ENCODE measurements at regions not wholly inside any gene's neighbourhood (a gene's known extent, or its start where the extent isn't known, plus 50 kb on each side); places are given as distances from the start of the nearest gene placed in this dataset.
"Not testable (repeated sequence)": the region's sequence is repeated elsewhere in the genome, so short reads cannot be mapped to it uniquely, and the experiment has no call there.

DNA sequence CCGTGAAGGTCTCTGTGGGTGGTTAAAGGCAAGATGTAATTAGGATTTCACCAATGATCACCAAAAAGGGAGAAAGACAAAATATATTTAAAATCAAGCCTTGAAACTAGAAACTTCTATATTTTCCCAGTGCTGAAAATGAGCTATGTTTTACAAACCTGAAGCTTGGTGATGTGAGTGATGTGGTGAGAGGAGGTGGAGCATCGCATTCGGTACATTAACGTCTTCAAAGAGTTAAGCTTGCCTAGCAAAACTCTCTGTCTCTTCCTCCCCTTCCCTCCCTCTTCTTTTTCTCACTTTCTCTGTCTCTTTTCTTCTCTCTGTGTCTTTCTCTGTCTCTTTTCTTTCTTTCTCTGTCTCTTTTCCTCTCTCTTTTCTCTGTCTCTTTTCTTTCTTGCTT, 347.3 kb upstream of the IRX2 start:
- no peak for DNase-seq

- no peak for DNase-seq
Observed at GRCh38 chr5:3092664-3093063, 341.2 kb upstream of the IRX2 start.

DNA sequence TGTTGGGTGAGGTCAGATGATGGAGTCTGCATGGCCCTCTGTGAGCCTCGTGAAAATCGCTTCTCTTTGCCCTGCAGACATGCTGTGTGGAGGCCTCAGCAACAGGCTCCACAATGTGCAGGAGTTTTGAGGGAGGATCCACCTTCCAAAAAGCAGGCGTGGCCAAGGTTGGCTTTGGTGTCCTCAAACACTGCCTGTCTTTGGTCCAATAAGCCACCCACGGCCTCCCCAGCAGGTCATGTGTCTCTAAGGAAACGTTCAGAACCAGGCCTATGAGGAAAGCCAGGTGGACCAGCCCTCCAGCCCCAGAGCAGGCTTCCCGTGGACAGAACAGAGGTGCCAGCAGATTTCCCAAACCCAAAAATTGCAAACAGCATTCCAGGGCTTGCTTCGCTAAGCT, 340.7 kb upstream of the IRX2 start:
- no peak for DNase-seq

- no peak for DNase-seq
Observed at GRCh38 chr5:3091040-3091774, 339.7 kb upstream of the IRX2 start.

DNA sequence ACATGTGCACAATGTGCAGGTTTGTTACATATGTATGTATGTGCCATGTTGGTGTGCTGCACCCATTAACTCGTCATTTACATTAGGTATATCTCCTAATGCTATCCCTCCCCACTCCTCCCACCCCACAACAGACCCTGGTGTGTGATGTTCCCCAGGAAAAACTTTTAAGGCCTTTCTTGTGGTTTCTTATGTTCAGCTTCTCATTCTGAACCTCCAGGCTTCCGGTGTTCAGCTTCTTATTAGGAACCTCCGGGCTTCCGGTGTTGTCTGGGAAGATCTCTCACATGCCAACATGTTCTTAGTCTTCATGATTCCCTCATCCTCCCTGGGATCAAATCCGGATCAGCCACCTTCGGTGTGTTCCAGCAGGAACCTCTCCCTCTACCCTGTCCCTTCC, 338.8 kb upstream of the IRX2 start:
- DNase-seq = not testable (repeated sequence)

- DNase-seq = no peak
Observed at GRCh38 chr5:3080366-3080765, 328.9 kb upstream of the IRX2 start.

DNA sequence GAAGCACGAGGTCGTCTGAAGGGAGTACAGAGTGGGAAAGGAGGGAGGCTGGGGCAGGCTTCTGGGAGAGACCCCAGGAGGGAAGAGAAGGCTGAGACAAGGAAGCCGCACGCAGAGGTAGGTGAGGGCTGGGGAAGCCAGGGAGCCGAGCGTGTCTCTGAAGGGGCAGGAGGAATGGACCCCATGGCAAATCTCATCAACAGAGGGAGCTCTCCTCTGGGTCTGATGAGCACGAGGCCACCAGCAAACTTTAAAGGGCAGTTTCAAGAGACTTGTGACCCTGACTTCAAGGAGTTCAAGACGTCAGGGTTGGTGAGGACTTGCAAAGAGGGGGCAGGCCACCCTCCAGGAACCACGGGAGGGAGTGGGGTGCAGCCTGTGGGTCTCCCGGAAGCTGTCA, 326.2 kb upstream of the IRX2 start:
- DNase-seq = no peak

DNA sequence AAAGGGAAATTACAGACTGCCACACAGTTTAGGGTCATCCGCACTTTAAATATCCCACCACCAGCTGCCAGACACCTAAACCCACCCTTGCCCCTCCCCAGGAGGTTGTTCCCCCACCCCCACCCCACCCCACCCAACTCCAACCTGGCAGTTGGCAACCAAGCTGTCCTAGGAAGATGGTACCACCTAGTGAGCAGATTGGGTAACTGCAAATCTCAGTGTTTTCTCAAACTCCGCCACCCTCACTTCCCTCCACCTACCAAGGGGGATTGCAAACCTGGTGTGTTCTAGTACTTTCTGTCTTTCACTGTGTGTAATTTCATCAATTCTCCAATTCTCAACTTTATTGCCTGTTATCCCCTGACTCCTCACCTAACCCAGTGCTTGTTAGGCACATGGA, 323.8 kb upstream of the IRX2 start:
- no peak for DNase-seq

- DNase-seq = no peak
Observed at GRCh38 chr5:3068401-3068800, 316.9 kb upstream of the IRX2 start.

- DNase-seq = no peak
Observed at GRCh38 chr5:3060283-3060682, 308.8 kb upstream of the IRX2 start.

DNA sequence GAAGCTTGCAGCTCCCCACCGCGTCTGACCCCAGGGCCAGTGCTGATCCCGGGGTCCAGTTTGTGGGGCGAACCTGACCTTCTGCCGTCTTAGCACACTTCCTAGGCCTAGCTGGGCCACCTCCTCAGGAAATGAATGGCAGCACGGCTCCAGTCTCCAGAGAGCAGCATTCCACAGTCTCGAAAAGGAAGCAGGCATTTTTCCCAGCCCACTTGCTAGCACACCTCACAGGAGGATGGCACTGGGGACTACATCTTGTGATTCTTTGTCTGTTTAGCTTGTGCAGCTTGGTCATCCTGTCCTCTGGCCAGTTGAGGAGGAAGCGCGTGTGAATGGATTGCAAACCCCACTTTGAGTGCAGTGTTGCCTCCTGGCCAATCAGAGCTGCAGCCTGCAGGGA, 308.0 kb upstream of the IRX2 start:
- DNase-seq = no peak

DNA sequence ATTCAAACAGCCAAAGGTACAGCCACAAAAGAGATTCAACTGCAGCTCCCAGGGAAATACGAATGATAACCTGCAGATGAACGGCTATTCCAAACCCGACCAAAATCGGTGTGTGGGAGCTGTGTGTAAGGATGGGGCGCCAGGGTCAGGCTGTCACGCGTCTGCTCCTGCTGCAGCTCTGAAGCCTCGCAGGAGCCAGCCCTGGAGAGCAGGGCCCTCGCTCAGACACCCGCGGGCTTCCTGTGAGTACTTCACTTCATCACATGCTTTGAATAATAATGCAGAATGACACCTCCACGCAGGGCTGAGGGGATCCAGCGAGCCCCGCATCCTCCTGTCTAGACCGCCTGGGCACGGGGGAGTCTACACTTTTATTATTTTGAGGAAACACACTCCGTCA, 307.5 kb upstream of the IRX2 start:
- DNase-seq = no peak

- DNase-seq = no peak
Observed at GRCh38 chr5:3056866-3057265, 305.4 kb upstream of the IRX2 start.

GRCh38 chr5:3051400-3051799, 299.9 kb upstream of the IRX2 start:
- no peak for DNase-seq

DNA sequence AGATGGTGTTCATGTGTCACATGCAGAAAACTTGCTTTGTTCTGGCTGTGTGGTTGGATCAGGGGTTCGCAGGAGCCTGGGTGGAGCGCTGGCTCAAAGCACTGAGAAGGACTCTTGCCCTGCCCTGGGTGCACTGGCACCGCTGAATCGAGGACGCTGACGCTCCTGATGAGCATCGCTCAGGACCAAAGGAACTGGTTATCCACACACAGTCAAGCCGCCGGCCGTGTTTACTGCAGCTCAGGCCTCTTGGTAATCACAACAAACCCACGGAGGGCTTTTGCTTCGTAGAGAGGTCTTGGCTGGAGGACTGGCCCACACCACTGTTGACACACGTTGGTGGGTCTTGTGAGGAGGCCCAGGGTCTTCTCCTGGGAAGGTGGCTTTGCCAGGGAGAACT, 299.4 kb upstream of the IRX2 start:
- no peak for DNase-seq

DNA sequence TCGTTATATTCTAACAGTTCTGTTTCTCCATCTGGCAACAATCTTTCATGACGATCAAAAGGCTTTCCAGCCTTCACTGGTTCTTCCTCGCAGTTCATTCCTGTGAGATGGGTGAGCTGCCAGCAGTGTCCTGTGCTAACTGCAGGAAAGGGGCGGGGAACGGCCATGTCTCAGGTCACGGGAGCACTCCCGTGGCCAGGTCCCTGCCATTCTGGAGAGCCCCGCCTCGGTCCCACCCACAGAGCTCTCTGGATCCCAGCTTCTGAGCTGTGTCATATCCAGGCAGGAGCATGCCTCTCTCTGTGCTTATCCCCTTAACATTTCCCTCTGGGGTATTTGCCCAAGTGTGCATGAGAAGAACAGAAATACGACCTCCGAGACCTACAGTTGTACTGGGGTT, 297.8 kb upstream of the IRX2 start:
- DNase-seq = no peak

GRCh38 chr5:3047212-3047774, 295.8 kb upstream of the IRX2 start:
- DNase-seq = no peak

GRCh38 chr5:3043600-3043999, 292.1 kb upstream of the IRX2 start:
- DNase-seq = no peak

DNA sequence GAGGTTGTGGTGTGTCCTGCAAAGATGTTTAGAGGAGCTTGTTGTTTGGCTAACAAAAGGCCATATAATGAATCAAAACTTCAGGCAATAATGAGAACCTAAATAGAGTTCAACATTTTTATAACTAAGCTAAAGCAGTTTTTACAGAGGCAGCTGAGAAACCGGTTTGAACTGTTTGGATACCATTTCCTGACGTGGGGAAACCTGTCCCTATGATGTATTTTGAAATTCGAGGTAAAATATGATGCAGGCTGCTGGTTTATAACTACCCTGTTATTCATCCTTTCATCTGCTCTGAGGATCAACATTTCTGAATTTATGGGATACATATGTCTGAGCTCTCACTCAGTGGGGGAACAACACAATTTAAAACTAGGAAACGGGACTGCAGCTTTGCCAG, 289.5 kb upstream of the IRX2 start:
- DNase-seq = no peak

- no peak for DNase-seq
Observed at GRCh38 chr5:3036041-3036788, 284.7 kb upstream of the IRX2 start.

DNA sequence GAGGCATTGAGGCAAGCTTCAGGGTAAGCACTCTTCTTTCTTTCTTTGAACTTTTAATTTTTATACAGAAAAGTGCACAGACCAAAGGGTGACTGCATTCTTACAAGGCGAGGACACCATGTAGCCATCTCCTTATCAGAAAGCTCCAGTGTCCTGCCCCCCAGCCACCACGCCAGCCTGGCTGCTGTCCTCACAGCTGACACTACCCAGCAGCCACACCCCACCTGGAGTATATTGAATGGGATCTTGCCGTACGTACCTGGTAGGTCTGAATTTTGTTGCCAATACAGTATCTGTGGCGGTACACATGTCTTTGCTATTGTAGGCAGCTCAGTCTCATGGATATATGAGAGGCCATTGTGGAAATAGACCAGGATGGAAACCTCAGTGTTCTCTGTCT, 284.0 kb upstream of the IRX2 start:
- DNase-seq = no peak

DNA sequence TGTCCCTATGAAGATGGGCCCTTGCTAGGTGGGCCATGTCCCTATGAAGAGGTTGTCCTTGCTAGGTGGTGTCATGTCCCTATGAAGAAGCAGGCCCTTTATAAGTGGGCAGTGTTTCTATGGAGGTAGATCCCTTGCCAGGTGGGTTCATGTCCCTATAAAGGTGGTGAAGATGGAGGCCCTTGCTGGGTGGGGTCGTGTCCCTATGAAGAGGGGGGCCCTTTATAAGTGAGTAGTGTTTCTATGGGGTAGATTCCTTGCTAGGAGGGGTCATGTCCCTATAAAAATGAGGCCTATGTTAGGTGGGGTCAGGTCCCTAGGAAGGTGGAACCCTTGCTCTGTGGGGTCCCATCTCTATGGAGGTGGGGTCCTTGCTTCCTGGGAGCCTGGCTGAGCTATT, 283.4 kb upstream of the IRX2 start:
- DNase-seq = no peak

GRCh38 chr5:3034449-3034848, 283.0 kb upstream of the IRX2 start:
- no peak for DNase-seq

DNA sequence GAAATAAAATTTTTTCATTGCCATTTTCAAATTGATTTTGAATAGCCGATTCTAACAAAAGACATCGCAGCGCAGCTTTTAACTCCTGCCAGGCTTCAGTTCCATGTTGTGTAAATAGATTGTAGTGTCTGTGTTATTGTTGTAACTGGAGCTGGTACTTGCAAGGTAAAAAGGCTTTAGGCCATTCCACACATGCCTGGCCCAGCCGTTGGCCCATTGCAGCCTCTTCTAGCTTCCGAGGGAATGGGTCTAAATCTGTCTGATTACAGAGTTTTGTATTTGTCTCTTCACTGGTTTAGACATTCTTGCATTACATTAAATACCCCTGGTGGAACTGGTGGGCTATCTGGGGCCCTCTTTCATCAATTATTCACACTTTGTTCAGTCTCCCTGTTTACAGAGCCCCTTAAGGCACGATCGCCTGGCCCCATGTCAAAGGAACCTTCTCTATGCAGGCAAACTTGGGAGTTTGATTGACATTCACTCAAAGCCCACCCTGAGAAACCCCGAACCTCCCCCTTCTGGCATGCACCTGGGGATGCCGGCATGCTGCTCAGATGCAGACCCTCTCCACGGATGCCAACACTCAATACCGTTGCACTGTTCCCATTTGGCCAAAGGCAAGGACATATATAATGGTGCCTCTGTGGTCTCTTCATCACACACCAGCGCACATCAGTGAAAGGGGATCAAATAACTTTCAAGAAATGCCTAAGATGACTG, 281.7 kb upstream of the IRX2 start:
- DNase-seq = no peak

Data from activated gamma-delta T cell (primary cell).